Ascending aorta (tissue), 2 donors: ENCODE measurements at regions not wholly inside any gene's neighbourhood (a gene's known extent, or its start where the extent isn't known, plus 50 kb on each side); places are given as distances from the start of the nearest gene placed in this dataset.

Experiments
- DNase-seq, 2 donors: peaks; one replicate each; pipeline ENCODE4 v3.0.0-alpha.2; 2019; ENCODE audit warnings: low spot score in 2 of 2
- H3K27ac ChIP-seq, 2 donors: fragments of 200-600 bp; sonication (generic); one replicate each; pipeline ENCODE4 v1.5.1; 2016 to 2017; ENCODE audit warnings: mild to moderate bottlenecking in 1 of 2
- H3K27me3 ChIP-seq: fragments of 200-600 bp; sonication (generic); one replicate; pipeline ENCODE4 v1.5.1; 2017
- H3K36me3 ChIP-seq, 2 donors: fragments of 200-600 bp; sonication (generic); one replicate each; pipeline ENCODE4 v1.5.1; 2016
- H3K4me1 ChIP-seq, 2 donors: fragments of 200-600 bp; sonication (generic); one replicate each; pipeline ENCODE4 v1.5.1; 2016 to 2017; ENCODE audit warnings: mild to moderate bottlenecking in 1 of 2
- H3K4me3 ChIP-seq, 2 donors: fragments of 200-600 bp; sonication (generic); one replicate each; pipeline ENCODE4 v1.5.1; 2016 to 2017; ENCODE audit warnings: mild to moderate bottlenecking in 1 of 2
- H3K9me3 ChIP-seq, 2 donors: fragments of 200-600 bp; sonication (generic); one replicate each; pipeline ENCODE4 v1.5.1; 2016
- intact Hi-C: fragments of 100-400 bp; cut with DNase I; formaldehyde crosslinking; loops from one replicate; pipeline ENCODE4 v1.15.1; 2023
- TF ChIP-seq, protein P1 (sequence below), 3 experiments: fragments of 200-600 bp in 2 of 3; fragments of 450-650 bp in 1 of 3; sonication (generic) in 2 of 3; IDR thresholded peaks; one replicate each; pipeline ENCODE4 v1.5.1; 2016 to 2019; ENCODE audit warnings: antibody characterized with exemption in 3 of 3, mild to moderate bottlenecking in 1 of 3, moderate library complexity in 1 of 3

DNA sequence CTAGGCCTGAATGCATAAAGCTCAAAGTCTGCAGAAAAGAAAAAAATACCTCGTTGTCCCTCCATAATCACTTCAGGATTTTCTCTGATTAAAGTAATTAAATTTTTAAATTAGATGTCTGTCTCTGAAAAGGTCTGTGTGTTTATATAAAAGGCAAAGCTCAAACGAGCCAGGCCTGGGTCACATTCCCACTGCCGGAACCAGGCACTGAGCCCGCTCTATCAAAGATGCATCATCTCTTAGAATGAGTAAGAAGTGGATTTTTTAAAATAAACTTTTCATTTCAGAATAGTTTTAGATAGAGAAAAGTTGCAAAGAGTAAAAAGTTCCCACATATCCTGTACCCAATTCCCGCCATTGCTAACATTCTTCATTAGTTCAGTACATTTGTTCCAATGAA lies 202.1 kb upstream of the KYNU start:
- TF ChIP-seq, protein P1, sequence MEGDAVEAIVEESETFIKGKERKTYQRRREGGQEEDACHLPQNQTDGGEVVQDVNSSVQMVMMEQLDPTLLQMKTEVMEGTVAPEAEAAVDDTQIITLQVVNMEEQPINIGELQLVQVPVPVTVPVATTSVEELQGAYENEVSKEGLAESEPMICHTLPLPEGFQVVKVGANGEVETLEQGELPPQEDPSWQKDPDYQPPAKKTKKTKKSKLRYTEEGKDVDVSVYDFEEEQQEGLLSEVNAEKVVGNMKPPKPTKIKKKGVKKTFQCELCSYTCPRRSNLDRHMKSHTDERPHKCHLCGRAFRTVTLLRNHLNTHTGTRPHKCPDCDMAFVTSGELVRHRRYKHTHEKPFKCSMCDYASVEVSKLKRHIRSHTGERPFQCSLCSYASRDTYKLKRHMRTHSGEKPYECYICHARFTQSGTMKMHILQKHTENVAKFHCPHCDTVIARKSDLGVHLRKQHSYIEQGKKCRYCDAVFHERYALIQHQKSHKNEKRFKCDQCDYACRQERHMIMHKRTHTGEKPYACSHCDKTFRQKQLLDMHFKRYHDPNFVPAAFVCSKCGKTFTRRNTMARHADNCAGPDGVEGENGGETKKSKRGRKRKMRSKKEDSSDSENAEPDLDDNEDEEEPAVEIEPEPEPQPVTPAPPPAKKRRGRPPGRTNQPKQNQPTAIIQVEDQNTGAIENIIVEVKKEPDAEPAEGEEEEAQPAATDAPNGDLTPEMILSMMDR (IDR thresholded peaks at IDR 0.05), result no peak
- no peaks in the 10 kb centered on the region for H3K36me3 ChIP-seq
- intact Hi-C loops, result no loop called here

DNA sequence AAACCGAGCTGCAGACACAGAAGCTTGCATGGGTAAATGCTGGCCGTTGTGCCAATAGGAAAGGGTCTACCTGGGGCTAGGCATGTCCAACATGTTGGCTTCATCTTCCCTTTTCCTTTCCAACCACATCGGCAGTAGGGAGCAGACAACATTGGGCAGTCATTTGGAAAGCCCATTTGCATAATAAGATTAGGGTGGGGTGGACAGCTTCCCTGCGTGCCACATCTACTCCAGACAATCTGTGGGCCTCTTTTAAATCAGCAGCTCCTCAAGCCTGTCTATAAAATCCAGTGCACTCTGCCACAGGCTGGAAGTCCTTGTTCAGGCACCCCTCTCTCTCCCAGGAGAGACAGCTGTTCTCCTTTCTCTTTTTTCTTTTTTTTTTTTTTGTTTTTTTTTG lies 203.6 kb upstream of the KYNU start:
- DNase-seq, result no peak
- H3K4me1 ChIP-seq, result no peaks in the 10 kb centered on the region
- intact Hi-C loops, result no loop called here

More for the DNA sequence above, 202.1 kb upstream of the KYNU start:
- Histone ChIP-seq H3K27ac (no peak overlapping the region), H3K9me3 (no peaks in the 10 kb centered on the region), H3K4me3 (no peak overlapping the region), H3K4me1 (no peaks in the 10 kb centered on the region), H3K27me3 (no peaks in the 10 kb centered on the region)
- no peak for DNase-seq

DNA sequence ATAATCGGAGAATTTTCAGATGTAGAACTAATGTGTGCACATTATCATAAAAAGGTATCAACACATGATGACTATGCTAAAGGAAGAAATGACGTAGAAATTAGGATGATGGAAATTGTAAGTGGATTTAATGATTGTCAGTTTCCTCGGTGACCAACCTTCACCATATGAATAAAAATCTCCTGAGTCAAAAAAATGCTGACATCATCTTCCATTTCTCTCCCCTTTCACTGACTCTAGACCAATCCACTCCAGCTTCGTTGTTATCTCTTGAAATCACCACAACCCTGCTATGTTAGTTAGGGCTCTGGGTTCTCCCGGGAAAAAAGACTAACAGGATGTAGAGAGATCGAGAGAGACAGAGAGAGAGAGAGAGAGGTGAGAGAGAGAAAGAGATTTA lies 204.8 kb upstream of the KYNU start:
- Histone ChIP-seq H3K4me3 (no peak overlapping the region), H3K9me3 (no peaks in the 10 kb centered on the region), H3K36me3 (no peaks in the 10 kb centered on the region), H3K4me1 (no peaks in the 10 kb centered on the region), H3K27ac (no peak overlapping the region), H3K27me3 (no peaks in the 10 kb centered on the region)
- intact Hi-C loops, result no loop called here
- TF ChIP-seq, protein P1 (IDR thresholded peaks at IDR 0.05), result no peak
- DNase-seq, result no peak

More for the DNA sequence above, 203.6 kb upstream of the KYNU start:
- H3K4me3 ChIP-seq, result no peak overlapping the region
- no peaks in the 10 kb centered on the region for H3K36me3 ChIP-seq
- TF ChIP-seq, protein P1 (IDR thresholded peaks at IDR 0.05), result no peak
- no peaks in the 10 kb centered on the region for H3K27me3 ChIP-seq
- H3K9me3 ChIP-seq, result no peaks in the 10 kb centered on the region
- no peak overlapping the region for H3K27ac ChIP-seq

DNA sequence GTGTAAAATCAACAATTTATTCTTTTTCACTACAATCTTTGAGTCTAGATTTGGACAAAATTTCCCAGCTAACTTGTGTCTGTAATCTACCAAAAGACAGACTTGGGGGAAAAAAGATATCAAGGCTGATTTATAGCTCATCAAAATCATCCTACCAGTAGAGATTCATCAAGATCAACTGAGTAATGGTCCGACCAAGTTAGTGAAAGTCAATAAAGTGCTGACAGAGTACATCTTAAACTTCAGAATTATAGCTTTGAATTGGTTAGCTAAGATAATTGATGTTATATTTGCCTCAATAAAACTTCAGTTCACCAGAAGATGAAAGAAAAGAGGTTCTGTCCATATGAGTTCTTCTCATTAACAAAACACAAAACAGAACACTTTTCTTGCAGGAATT lies 207.1 kb upstream of the KYNU start:
- Histone ChIP-seq H3K4me3 (no peak overlapping the region), H3K9me3 (no peaks in the 10 kb centered on the region), H3K27ac (no peak overlapping the region), H3K27me3 (no peaks in the 10 kb centered on the region), H3K36me3 (no peaks in the 10 kb centered on the region), H3K4me1 (no peaks in the 10 kb centered on the region)
- intact Hi-C loops, result no loop called here
- TF ChIP-seq, protein P1 (IDR thresholded peaks at IDR 0.05), result no peak
- DNase-seq, result no peak

DNA sequence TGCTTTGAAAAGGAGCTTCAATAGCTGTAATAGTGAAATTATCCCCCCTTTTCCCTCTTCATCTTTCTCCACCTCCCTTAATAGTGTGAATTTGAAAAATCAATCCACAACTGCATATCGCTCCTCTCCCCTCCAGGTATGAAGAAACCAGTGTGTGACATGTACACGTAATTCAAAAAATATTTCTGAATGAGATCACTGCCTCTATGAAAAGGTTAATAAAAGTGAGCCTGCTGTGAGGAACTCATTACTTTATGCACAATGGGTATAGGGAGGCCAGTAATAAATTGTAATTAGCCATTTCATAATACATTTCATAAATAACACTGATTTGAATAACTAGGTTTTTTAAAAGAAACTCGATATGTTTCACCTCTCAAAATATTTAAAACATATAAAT lies 209.0 kb upstream of the KYNU start:
- TF ChIP-seq, protein P1 (IDR thresholded peaks at IDR 0.05), result no peak
- DNase-seq, result no peak
- Histone ChIP-seq H3K4me3 (no peak overlapping the region), H3K36me3 (no peaks in the 10 kb centered on the region), H3K4me1 (no peaks in the 10 kb centered on the region), H3K9me3 (no peaks in the 10 kb centered on the region), H3K27me3 (no peaks in the 10 kb centered on the region), H3K27ac (no peak overlapping the region)
- intact Hi-C loops, result no loop called here

DNA sequence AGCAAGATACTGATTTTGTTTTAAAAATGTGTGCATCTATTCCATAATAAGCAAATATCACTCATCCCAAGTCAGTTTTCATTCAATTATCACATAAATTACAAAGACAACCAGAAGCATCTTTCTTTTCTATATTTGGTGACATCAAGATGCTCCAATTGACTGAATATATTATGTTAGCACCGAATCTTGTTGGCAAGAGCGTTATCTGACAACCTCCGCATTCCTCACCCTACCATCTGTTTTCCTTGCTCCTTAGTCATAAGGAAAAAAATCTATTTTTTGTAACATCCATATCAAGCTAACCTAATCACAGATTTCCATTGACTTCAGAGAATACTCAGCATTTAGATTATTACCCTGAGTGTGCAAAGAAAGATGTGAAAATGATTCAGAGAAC lies 212.2 kb upstream of the KYNU start:
- Histone ChIP-seq H3K27ac (no peak overlapping the region), H3K4me3 (no peak overlapping the region), H3K36me3 (no peaks in the 10 kb centered on the region), H3K4me1 (no peaks in the 10 kb centered on the region), H3K9me3 (no peaks in the 10 kb centered on the region), H3K27me3 (no peaks in the 10 kb centered on the region)
- intact Hi-C loops, result no loop called here
- TF ChIP-seq, protein P1 (IDR thresholded peaks at IDR 0.05), result no peak
- no peak for DNase-seq
